Sigmoid colon (tissue), 4 donors: ENCODE measurements at regions not wholly inside any gene's neighbourhood (a gene's known extent, or its start where the extent isn't known, plus 50 kb on each side); places are given as distances from the start of the nearest gene placed in this dataset.

Experiments
- CTCF ChIP-seq, 4 experiments: fragments of 450-650 bp in 3 of 4; fragments of 200-600 bp in 1 of 4; IDR thresholded peaks; one replicate each; pipeline ENCODE4 v1.5.1; 2016 to 2019; ENCODE audit warnings: antibody characterized with exemption in 4 of 4, mild to moderate bottlenecking in 3 of 4, moderate library complexity in 2 of 4
- EP300 ChIP-seq, 4 donors: sonication (generic); formaldehyde crosslinking; IDR thresholded peaks; one replicate each; pipeline ENCODE4 v1.6.1; 2017; ENCODE audit warnings: antibody characterized with exemption in 4 of 4

- no peak for TF ChIP-seq CTCF (IDR thresholded peaks at IDR 0.05)
- no peak for TF ChIP-seq EP300 (IDR thresholded peaks at IDR 0.05)
Measured at GRCh38 chr20:57107208-57107607, 159.2 kb downstream of the BMP7 start.
